ENCODE measurements at regions not wholly inside any gene's neighbourhood (a gene's known extent, or its start where the extent isn't known, plus 50 kb on each side); places are given as distances from the start of the nearest gene placed in this dataset.

- TF ChIP-seq CTCF (IDR thresholded peaks at IDR 0.05) (no peak), POLR2AphosphoS5 (IDR thresholded peaks at IDR 0.05) (no peak), POLR2A (IDR thresholded peaks at IDR 0.05) (no peak)
Observed at GRCh38 chr2:16071865-16072637, 131.7 kb downstream of the MYCN start.

Measured in gastroesophageal sphincter (tissue), 3 donors.